Large intestine (tissue), 3 donors: ENCODE measurements at regions not wholly inside any gene's neighbourhood (a gene's known extent, or its start where the extent isn't known, plus 50 kb on each side); places are given as distances from the start of the nearest gene placed in this dataset.
"Not testable (repeated sequence)": the region's sequence is repeated elsewhere in the genome, so short reads cannot be mapped to it uniquely, and the experiment has no call there.

Experiments used
- DNase-seq, 2 donors: peaks; one replicate each; pipeline versions ENCODE4 v3.0.0 to v3.0.0-alpha.2; 2013
- H3K27ac ChIP-seq: one replicate; pipeline ENCODE4 v1.5.1; 2013; ENCODE audit warnings: low read length
- H3K27me3 ChIP-seq: 2 replicates; pipeline ENCODE4 v1.6.1; 2013; ENCODE audit warnings: low read length; ENCODE audit not compliant: control insufficient read depth, insufficient read depth
- H3K36me3 ChIP-seq: 2 replicates; pipeline ENCODE4 v1.6.1; 2013; ENCODE audit warnings: low read length; ENCODE audit not compliant: control insufficient read depth, insufficient read depth
- H3K4me1 ChIP-seq: one replicate; pipeline ENCODE4 v1.6.1; 2013; ENCODE audit warnings: low read length; ENCODE audit not compliant: control insufficient read depth, insufficient read depth
- H3K4me3 ChIP-seq: one replicate; pipeline ENCODE4 v1.5.1; 2013; ENCODE audit warnings: low read length
- H3K9me3 ChIP-seq: one replicate; pipeline ENCODE4 v1.6.1; 2013; ENCODE audit warnings: mild to moderate bottlenecking, low read depth, low read length, moderate library complexity; ENCODE audit not compliant: control insufficient read depth
- WGBS: methylation state at CpG from one replicate; pipeline ENCODE4 v1.1.5; 2013; ENCODE audit warnings: low lambda C conversion rate; ENCODE audit not compliant: insufficient coverage; 5-methylcytosine and 5-hydroxymethylcytosine counted together

GRCh38 chr12:34121360-34121759, 99.1 kb downstream of the ALG10 start:
- no CpG with 5 or more reads among the region's 1 CpG for WGBS
- Histone ChIP-seq H3K27me3 (no peaks in the 10 kb centered on the region), H3K4me1 (no peaks in the 10 kb centered on the region), H3K4me3 (no peak overlapping the region), H3K9me3 (no peaks in the 10 kb centered on the region), H3K36me3 (no peaks in the 10 kb centered on the region), H3K27ac (no peak overlapping the region)
- no peak for DNase-seq

GRCh38 chr12:34123092-34123491, 100.8 kb downstream of the ALG10 start:
- not testable (repeated sequence) for DNase-seq, H3K36me3 ChIP-seq, H3K4me1 ChIP-seq, H3K9me3 ChIP-seq, H3K27ac ChIP-seq, H3K4me3 ChIP-seq, H3K27me3 ChIP-seq
- WGBS = 28% methylated on average over 3 of the region's 6 CpGs

- WGBS = 77% methylated on average over 1 of the region's 8 CpGs
- no peak overlapping the region for H3K27ac ChIP-seq
- H3K27me3 ChIP-seq = no peaks in the 10 kb centered on the region
- no peaks in the 10 kb centered on the region for H3K36me3 ChIP-seq
- no peak overlapping the region for H3K4me3 ChIP-seq
- H3K4me1 ChIP-seq = no peaks in the 10 kb centered on the region
- no peaks in the 10 kb centered on the region for H3K9me3 ChIP-seq
- no peak for DNase-seq
These were observed 102.3 kb downstream of the ALG10 start for GRCh38 chr12:34124608-34125007.

- Histone ChIP-seq H3K9me3 (no peaks in the 10 kb centered on the region), H3K4me1 (no peaks in the 10 kb centered on the region), H3K27me3 (no peaks in the 10 kb centered on the region), H3K27ac (no peak overlapping the region), H3K4me3 (no peak overlapping the region), H3K36me3 (no peaks in the 10 kb centered on the region)
- 96% methylated on average over 6 of the region's 9 CpGs for WGBS
- DNase-seq = no peak
These were observed 103.9 kb downstream of the ALG10 start for GRCh38 chr12:34126239-34126641.

GRCh38 chr12:34126805-34127204, 104.5 kb downstream of the ALG10 start:
- no peak overlapping the region for H3K27ac ChIP-seq
- H3K4me3 ChIP-seq = no peak overlapping the region
- H3K4me1 ChIP-seq = no peaks in the 10 kb centered on the region
- no peak for DNase-seq
- H3K27me3 ChIP-seq = no peaks in the 10 kb centered on the region
- H3K36me3 ChIP-seq = no peaks in the 10 kb centered on the region
- WGBS = no CpG with 5 or more reads among the region's 1 CpG
- H3K9me3 ChIP-seq = no peaks in the 10 kb centered on the region

- not testable (repeated sequence) for H3K9me3 ChIP-seq, H3K36me3 ChIP-seq, H3K4me3 ChIP-seq, DNase-seq, H3K27me3 ChIP-seq, H3K4me1 ChIP-seq, H3K27ac ChIP-seq
- WGBS = 50% methylated on average over 2 of the region's 2 CpGs
These were observed 105.1 kb downstream of the ALG10 start for GRCh38 chr12:34127379-34127778.

- Histone ChIP-seq H3K4me1 (no peaks in the 10 kb centered on the region), H3K36me3 (no peaks in the 10 kb centered on the region), H3K27ac (no peak overlapping the region), H3K4me3 (no peak overlapping the region), H3K27me3 (no peaks in the 10 kb centered on the region), H3K9me3 (peaks cover 7% of the 10 kb centered on the region)
- no CpG with 5 or more reads among the region's 11 CpGs for WGBS
- DNase-seq = no peak
These were observed 120.1 kb downstream of the ALG10 start for GRCh38 chr12:34142430-34142829.

- no peaks in the 10 kb centered on the region for H3K9me3 ChIP-seq
- no peak for DNase-seq
- no peaks in the 10 kb centered on the region for H3K36me3 ChIP-seq
- no peaks in the 10 kb centered on the region for H3K4me1 ChIP-seq
- H3K27ac ChIP-seq = no peak overlapping the region
- H3K4me3 ChIP-seq = no peak overlapping the region
- H3K27me3 ChIP-seq = no peaks in the 10 kb centered on the region
These were observed 128.7 kb downstream of the ALG10 start for GRCh38 chr12:34151019-34151418.

GRCh38 chr12:34163443-34163842, 141.1 kb downstream of the ALG10 start:
- Histone ChIP-seq H3K4me3 (no peak overlapping the region), H3K27me3 (no peaks in the 10 kb centered on the region), H3K36me3 (no peaks in the 10 kb centered on the region), H3K9me3 (peaks cover 20% of the 10 kb centered on the region), H3K4me1 (no peaks in the 10 kb centered on the region), H3K27ac (no peak overlapping the region)
- WGBS = no CpG with 5 or more reads among the region's 1 CpG
- DNase-seq = no peak

GRCh38 chr12:34166427-34167060, 144.2 kb downstream of the ALG10 start:
- Histone ChIP-seq H3K27ac (no peak overlapping the region), H3K4me1 (no peaks in the 10 kb centered on the region), H3K27me3 (no peaks in the 10 kb centered on the region), H3K36me3 (no peaks in the 10 kb centered on the region), H3K4me3 (no peak overlapping the region), H3K9me3 (peaks cover 20% of the 10 kb centered on the region)
- no CpG with 5 or more reads among the region's 41 CpGs for WGBS
- DNase-seq = peak in 1 of 2 donors; percentile 1

GRCh38 chr12:34168507-34168906, 146.2 kb downstream of the ALG10 start:
- H3K27me3 ChIP-seq, DNase-seq, H3K36me3 ChIP-seq, H3K4me1 ChIP-seq, H3K4me3 ChIP-seq, H3K27ac ChIP-seq: not testable (repeated sequence)
- H3K9me3 ChIP-seq = peaks cover 16% of the 10 kb centered on the region
- no CpG with 5 or more reads among the region's 1 CpG for WGBS
